ENCODE measurements at regions not wholly inside any gene's neighbourhood (a gene's known extent, or its start where the extent isn't known, plus 50 kb on each side); places are given as distances from the start of the nearest gene placed in this dataset.

- Mint-ChIP-seq H3K9me3 (ENCODE audit: unreplicated experiment) (no peaks in the 10 kb centered on the region), H3K4me3 (ENCODE audit: unreplicated experiment) (no peak overlapping the region), H3K36me3 (ENCODE audit: low read depth, unreplicated experiment) (peaks cover 1% of the 10 kb centered on the region), H3K4me1 (ENCODE audit: low read depth, unreplicated experiment) (peaks cover 4% of the 10 kb centered on the region), H3K27me3 (ENCODE audit: low read depth, unreplicated experiment) (no peaks in the 10 kb centered on the region), H3K27ac (ENCODE audit: unreplicated experiment) (no peak overlapping the region)
- no peak for DNase-seq (ENCODE audit: low read depth)
- H3K9ac ChIP-seq (ENCODE audit: low read length) = no peak overlapping the region
- no peak overlapping the region for H2AFZ ChIP-seq (ENCODE audit: low read depth, low read length)
- H3K27ac ChIP-seq (ENCODE audit: low read depth, low read length) = no peak overlapping the region
- FAIRE-seq = no peak
- no peaks in the 10 kb centered on the region for H3K9me3 ChIP-seq (ENCODE audit: insufficient read depth, low read depth, low read length)
- H3K36me3 ChIP-seq (ENCODE audit: insufficient read depth, low read length) = no peaks in the 10 kb centered on the region
- H3K4me3 ChIP-seq (ENCODE audit: insufficient read depth, low read depth, low read length) = no peak overlapping the region
- no peak for TF ChIP-seq EZH2 (IDR thresholded peaks at IDR 0.05; ENCODE audit: insufficient read depth, low read length)
- TF ChIP-seq, protein P1, sequence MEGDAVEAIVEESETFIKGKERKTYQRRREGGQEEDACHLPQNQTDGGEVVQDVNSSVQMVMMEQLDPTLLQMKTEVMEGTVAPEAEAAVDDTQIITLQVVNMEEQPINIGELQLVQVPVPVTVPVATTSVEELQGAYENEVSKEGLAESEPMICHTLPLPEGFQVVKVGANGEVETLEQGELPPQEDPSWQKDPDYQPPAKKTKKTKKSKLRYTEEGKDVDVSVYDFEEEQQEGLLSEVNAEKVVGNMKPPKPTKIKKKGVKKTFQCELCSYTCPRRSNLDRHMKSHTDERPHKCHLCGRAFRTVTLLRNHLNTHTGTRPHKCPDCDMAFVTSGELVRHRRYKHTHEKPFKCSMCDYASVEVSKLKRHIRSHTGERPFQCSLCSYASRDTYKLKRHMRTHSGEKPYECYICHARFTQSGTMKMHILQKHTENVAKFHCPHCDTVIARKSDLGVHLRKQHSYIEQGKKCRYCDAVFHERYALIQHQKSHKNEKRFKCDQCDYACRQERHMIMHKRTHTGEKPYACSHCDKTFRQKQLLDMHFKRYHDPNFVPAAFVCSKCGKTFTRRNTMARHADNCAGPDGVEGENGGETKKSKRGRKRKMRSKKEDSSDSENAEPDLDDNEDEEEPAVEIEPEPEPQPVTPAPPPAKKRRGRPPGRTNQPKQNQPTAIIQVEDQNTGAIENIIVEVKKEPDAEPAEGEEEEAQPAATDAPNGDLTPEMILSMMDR (IDR thresholded peaks at IDR 0.05; ENCODE audit: insufficient read depth, low read depth, low read length) = no peak
- peaks cover 4% of the 10 kb centered on the region for H3K4me1 ChIP-seq (ENCODE audit: insufficient read depth, low read length)
- H4K20me1 ChIP-seq (ENCODE audit: insufficient read depth, low read length) = no peaks in the 10 kb centered on the region
- no peaks in the 10 kb centered on the region for H3K79me2 ChIP-seq (ENCODE audit: insufficient read depth, low read length)
- H3K27me3 ChIP-seq (ENCODE audit: insufficient read depth, low read length) = no peaks in the 10 kb centered on the region
- no peak overlapping the region for H3K4me2 ChIP-seq (ENCODE audit: low read length)
Observed at GRCh38 chr10:4730998-4731397, 95.0 kb upstream of the AKR1E2 start.

DNA sequence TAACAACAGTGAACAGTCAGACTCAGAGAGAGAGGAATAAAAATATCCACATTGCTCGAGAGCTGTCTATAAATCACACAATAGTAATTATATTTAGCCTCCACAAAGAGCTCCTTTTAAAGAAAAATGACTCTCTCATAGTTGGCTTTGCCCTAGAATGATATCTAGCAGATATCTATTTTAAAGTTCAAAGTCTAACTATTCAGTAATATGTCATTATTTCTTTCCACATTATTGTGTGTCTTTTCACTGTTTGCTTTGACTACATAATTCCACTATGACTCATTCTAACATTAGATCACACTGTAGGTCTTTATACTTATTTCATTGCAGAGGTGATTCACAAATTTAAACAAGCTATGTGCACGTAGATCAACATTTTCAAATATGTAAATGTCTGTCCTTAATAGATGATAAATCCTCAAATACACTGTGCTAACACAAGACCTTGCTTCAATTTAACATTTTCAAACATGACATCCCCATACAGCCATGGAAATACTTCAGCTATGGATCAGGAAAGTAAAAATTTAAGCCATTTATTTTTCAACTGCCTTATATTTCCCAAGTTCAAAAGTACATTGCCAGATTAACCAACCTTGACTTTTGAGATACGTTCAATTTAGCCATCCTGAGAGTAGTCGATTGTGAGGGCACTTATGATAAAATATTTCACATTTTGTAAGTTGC lies 99.9 kb upstream of the AKR1E2 start:
- Histone ChIP-seq H3K9me3 (ENCODE audit: insufficient read depth, low read depth, low read length) (no peaks in the 10 kb centered on the region), H3K27ac (ENCODE audit: low read depth, low read length) (peak overlapping the region; percentile 79), H3K36me3 (ENCODE audit: insufficient read depth, low read length) (no peaks in the 10 kb centered on the region), H3K4me3 (ENCODE audit: insufficient read depth, low read depth, low read length) (no peak overlapping the region), H4K20me1 (ENCODE audit: insufficient read depth, low read length) (no peaks in the 10 kb centered on the region), H3K27me3 (ENCODE audit: insufficient read depth, low read length) (no peaks in the 10 kb centered on the region), H3K9ac (ENCODE audit: low read length) (peak overlapping the region; percentile 66), H3K79me2 (ENCODE audit: insufficient read depth, low read length) (no peaks in the 10 kb centered on the region), H2AFZ (ENCODE audit: low read depth, low read length) (no peak overlapping the region), H3K4me2 (ENCODE audit: low read length) (peak overlapping the region; percentile 64), H3K4me1 (ENCODE audit: insufficient read depth, low read length) (peaks cover 8% of the 10 kb centered on the region)
- Mint-ChIP-seq H3K27ac (ENCODE audit: unreplicated experiment) (peak overlapping the region; percentile 77), H3K9me3 (ENCODE audit: unreplicated experiment) (no peaks in the 10 kb centered on the region), H3K27me3 (ENCODE audit: low read depth, unreplicated experiment) (no peaks in the 10 kb centered on the region), H3K4me3 (ENCODE audit: unreplicated experiment) (no peak overlapping the region), H3K4me1 (ENCODE audit: low read depth, unreplicated experiment) (peaks cover 8% of the 10 kb centered on the region), H3K36me3 (ENCODE audit: low read depth, unreplicated experiment) (no peaks in the 10 kb centered on the region)
- DNase-seq (ENCODE audit: low read depth) (peak; percentile 93), FAIRE-seq (peak; percentile 91)
- no peak for TF ChIP-seq EZH2 (IDR thresholded peaks at IDR 0.05; ENCODE audit: insufficient read depth, low read length)
- TF ChIP-seq, protein P1 (IDR thresholded peaks at IDR 0.05; ENCODE audit: insufficient read depth, low read depth, low read length) = no peak

DNA sequence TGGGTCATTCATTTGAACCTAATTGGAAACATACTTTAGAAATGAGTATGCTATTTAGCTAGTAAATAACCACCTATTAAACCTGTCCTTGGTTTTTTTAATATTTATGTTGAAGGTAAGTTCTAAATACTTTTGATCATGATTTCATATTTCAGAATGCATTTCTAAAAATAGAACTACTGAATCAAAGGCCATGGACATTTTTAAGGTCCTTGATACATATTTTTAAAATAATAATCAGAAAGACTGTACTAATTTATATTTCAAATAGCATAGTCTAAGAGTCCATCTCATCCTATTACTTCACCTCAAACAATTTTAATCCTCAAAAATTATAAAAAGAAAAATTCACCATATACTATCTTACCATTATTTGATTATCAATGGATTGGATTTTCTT lies 102.1 kb upstream of the AKR1E2 start:
- H3K9me3 Mint-ChIP-seq (ENCODE audit: unreplicated experiment) = no peaks in the 10 kb centered on the region

More for the DNA sequence above, 102.1 kb upstream of the AKR1E2 start:
- TF ChIP-seq, protein P1 (IDR thresholded peaks at IDR 0.05; ENCODE audit: insufficient read depth, low read depth, low read length) = no peak
- no peak for TF ChIP-seq EZH2 (IDR thresholded peaks at IDR 0.05; ENCODE audit: insufficient read depth, low read length)
- no peaks in the 10 kb centered on the region for H3K27me3 ChIP-seq (ENCODE audit: insufficient read depth, low read length)
- Mint-ChIP-seq H3K36me3 (ENCODE audit: low read depth, unreplicated experiment) (no peaks in the 10 kb centered on the region), H3K4me3 (ENCODE audit: unreplicated experiment) (no peak overlapping the region), H3K27me3 (ENCODE audit: low read depth, unreplicated experiment) (no peaks in the 10 kb centered on the region), H3K27ac (ENCODE audit: unreplicated experiment) (no peak overlapping the region), H3K4me1 (ENCODE audit: low read depth, unreplicated experiment) (peaks cover 17% of the 10 kb centered on the region)
- H3K36me3 ChIP-seq (ENCODE audit: insufficient read depth, low read length) = no peaks in the 10 kb centered on the region
- H3K9me3 ChIP-seq (ENCODE audit: insufficient read depth, low read depth, low read length) = no peaks in the 10 kb centered on the region
- H3K79me2 ChIP-seq (ENCODE audit: insufficient read depth, low read length) = no peaks in the 10 kb centered on the region
- H3K4me1 ChIP-seq (ENCODE audit: insufficient read depth, low read length) = peaks cover 8% of the 10 kb centered on the region
- H3K27ac ChIP-seq (ENCODE audit: low read depth, low read length) = no peak overlapping the region
- H4K20me1 ChIP-seq (ENCODE audit: insufficient read depth, low read length) = no peaks in the 10 kb centered on the region
- no peak for FAIRE-seq
- no peak for DNase-seq (ENCODE audit: low read depth)
- H3K4me2 ChIP-seq (ENCODE audit: low read length) = no peak overlapping the region
- H2AFZ ChIP-seq (ENCODE audit: low read depth, low read length) = no peak overlapping the region
- H3K9ac ChIP-seq (ENCODE audit: low read length) = no peak overlapping the region
- H3K4me3 ChIP-seq (ENCODE audit: insufficient read depth, low read depth, low read length) = no peak overlapping the region
